GM19438 (cell line): ENCODE measurements at regions not wholly inside any gene's neighbourhood (a gene's known extent, or its start where the extent isn't known, plus 50 kb on each side); places are given as distances from the start of the nearest gene placed in this dataset.

Source experiments
- ATAC-seq: cut with Tn5 transposase; IDR thresholded peaks from one replicate; pipeline ENCODE4 v1.9.1; 2021; ENCODE audit warnings: low read depth; ENCODE audit not compliant: unreplicated experiment

GRCh38 chr10:111435871-111436270 lies 359.0 kb downstream of the ADRA2A start:
- no peak for ATAC-seq

DNA sequence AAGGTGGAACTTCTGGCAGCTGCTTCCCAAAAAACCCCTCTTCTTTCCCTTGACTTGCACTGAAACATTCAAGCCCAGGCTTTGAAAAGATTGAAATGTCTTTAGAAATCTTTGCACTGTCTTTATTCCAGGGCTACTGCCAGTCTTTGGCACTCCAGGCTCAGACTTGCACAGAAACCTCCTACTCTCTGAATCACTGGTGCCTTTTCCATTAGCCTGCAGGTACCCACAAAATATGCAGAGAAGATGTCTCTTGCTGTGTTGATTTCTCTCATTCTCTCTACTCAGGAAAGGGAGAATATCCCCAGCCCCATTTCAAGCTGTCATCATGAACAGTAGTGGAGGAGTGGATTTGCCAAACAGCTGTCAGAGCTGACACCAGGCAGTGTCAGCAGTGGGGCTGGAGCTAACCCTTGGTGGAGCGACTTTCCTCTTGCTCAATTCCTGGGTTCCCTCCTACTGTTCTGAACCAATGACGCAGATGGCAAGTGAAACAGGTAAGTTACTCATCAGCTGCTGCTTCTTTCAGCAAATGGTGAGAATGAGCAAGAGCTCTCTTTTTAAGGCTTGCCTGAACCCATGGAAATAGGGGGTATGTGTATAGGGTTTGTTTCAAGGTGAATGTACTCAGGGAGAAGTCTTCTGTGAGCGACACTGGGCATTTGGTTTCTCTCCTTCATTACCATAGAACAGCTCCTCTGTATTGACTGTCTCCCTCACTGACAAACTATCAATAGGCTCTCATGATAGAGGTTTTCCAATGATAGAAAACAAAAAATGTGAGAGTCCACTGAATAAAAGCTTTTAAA lies 362.4 kb downstream of the ADRA2A start:
- ATAC-seq: no peak

DNA sequence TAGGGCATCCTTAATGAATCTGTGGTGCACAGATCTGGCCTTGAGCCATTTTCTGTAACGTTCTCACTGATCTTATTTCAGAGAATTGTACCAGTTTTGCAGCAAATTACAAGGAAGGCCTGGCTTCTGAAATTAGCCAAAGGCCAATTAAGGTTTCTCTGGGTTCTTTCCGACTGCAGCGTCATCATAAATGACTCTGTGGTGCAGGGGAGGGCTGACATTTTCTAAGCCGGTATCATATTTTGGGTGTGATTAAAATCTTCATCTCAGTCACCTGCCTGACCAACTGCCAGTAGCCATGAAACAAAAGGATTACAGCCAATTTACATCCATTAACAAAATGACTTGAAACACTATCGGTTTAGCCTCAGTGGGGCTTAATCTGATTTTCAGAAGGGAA lies 363.7 kb downstream of the ADRA2A start:
- no peak for ATAC-seq

DNA sequence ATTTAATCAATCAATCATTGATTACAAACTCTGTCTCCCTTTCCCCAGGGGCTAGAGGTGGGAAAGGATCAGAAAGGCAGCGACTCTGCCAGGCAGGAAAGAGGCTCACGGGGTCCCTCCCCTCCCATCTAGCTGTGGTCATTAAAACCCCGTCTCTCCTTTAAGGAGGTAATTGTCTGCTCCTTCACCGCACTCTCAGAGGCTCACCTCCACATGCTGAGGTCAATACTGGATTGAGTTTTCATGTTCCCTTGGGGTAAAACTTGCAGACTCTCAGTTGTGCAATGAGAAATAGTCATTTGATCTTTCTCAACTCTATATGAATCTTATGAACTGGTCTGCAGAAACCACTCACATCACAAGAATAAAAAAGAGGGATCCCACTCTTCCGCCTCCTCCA lies 368.8 kb downstream of the ADRA2A start:
- ATAC-seq: no peak

GRCh38 chr10:111446966-111447365 lies 370.1 kb downstream of the ADRA2A start:
- no peak for ATAC-seq

GRCh38 chr10:111452153-111452552 lies 375.3 kb downstream of the ADRA2A start:
- ATAC-seq: no peak

- no peak for ATAC-seq
Observed at GRCh38 chr10:111455776-111456426, 379.1 kb downstream of the ADRA2A start.

DNA sequence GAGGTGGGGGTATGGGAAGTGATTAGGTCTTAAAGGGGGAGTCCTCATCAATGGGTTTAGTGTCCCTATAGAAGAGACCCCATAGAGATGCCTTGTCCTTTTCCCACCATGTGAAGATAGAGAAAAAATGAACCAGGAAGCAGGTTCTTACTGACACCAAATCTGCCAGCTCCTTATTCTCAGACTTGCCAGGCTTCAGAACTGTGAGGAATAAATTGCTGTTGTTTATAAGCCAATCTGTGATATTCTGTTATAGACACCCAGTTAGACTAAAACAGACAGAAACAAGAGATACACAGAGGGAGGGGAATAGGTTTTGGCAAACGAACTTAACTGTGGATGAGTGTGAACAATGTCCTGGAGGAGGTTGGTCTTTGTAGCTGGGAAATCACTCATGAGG lies 381.4 kb downstream of the ADRA2A start:
- ATAC-seq: no peak

GRCh38 chr10:111459967-111460366 lies 383.1 kb downstream of the ADRA2A start:
- no peak for ATAC-seq

DNA sequence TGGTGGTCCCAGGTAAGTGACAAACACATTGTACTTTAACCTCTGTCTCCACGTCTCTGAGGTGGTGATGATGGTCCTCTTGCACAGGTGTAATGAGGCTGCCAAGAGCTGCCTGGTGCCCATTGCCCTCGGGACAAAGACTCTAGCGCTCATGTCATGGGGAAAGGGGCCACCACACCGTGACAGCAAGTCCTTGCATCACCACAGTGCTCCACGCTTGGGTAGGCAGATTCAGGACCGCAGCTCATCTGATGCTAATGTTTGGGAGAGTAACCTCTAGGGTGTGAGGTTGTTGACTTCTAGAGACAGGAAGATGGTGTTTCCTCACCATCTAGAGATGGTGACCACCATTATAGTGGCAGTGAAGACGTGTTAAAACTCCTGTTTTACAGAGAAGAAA lies 395.6 kb downstream of the ADRA2A start:
- ATAC-seq: no peak

- no peak for ATAC-seq
Observed at GRCh38 chr10:111473361-111473760, 396.5 kb downstream of the ADRA2A start.

DNA sequence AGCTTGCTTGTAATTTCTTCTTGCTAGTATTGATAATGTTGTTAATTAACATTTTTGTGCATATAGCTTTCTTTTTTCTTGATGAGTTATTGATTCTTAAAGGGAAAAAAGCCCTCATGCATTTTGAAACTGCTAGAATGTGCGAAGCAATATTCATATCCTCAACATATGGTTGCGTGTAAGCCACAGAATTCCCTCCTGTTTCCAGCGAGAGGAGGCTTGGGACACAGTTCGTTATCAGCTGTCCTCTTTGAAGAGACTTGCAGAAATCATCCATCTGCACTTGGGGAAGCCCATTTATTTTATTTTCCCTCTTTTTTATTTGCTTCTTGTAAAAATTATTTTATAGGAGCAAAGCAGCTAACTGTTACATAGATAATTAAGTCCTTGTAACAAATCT lies 398.0 kb downstream of the ADRA2A start:
- ATAC-seq: no peak

- no peak for ATAC-seq
Observed at GRCh38 chr10:111475720-111476119, 398.9 kb downstream of the ADRA2A start.

DNA sequence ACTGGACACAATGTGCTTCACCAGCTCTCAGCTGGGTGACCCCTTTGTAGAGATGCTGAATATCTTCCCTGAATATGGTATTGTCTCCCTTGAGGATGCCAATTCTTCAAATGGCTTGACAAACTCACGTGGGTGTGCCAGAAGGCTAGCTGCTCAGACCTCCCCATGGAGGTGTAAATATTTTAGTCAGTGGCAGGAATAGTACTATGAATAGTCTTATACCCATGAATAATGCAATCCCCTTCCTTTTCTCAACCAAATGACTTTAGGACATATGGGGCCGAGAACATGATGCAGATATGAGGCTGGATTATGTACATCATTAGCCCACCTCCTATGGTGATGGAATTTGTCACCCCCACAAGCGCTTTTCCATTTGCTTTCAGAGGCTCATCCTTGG lies 401.8 kb downstream of the ADRA2A start:
- no peak for ATAC-seq

DNA sequence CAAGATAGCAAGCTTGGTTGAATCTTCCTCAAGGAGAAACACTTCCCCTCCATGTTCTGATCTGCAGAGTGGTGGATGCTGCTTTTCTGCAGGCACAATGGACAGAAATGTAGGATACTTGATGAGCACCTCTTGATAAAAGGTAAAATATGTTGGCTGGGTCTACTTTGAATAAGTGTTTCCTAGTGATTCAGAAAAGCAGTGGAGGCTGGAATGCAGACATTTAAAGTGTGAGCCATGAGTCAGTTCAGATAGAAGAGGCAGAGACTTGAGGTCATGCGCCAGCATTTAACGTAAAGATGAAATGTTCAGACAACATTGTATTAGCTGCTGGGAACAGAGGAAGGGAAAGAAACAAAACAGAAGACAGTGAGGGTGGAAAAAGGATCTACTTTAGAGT lies 403.1 kb downstream of the ADRA2A start:
- no peak for ATAC-seq

DNA sequence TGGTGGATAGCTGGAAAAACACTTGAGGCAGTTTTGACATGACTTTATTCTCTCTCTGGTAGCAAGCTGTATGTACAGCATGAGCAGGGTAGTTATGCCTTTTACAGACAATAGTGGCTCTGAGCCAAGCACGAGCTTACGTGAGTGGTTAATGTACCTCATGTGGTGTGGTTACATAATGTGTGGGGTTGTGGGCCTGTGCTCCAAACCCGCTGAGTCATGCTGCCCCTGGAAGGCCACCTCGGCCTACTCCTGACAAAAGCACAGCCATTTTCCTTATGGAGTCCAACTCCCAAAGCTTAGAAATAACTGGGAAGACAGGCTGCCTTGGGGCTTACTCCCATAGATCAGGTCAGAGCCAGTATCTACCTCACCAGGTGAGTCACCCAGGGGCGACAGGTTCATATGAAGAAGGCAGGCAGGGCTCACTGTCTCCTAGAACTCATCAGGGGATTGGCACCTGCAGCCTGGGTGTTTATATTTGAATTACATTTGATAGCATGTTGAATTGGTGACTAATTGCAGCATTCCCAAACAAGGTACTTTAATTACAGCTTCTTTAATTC lies 404.5 kb downstream of the ADRA2A start:
- ATAC-seq: no peak

GRCh38 chr10:111481866-111482265 lies 405.0 kb downstream of the ADRA2A start:
- no peak for ATAC-seq

DNA sequence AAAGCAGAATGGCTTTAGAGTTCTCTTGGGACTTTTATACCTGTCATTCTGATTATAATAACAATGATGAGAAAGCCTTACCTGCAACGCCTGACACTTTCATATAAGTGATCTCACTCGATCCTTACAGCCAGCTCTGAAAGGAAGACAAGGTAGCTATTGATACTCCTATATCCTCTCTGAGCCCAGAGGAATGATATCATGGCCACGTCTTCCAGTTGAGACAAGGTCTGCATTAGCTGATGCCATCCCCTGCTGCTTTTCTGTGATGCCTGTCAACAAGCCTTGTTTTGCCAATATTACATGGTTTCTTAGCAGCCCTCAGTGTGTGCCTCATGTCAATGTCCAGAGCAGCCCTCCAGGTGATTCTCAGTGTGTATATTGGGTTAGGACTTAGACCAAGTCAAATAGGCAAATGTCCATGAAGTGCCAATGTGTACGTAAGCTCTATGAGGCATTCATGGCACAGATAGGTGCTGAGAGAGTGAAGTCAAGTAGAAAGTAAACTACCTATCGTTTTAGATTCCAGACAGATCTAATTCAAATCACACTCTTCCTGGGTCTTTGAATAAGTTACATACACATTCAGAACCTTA lies 405.9 kb downstream of the ADRA2A start:
- no peak for ATAC-seq

GRCh38 chr10:111485767-111486166 lies 408.9 kb downstream of the ADRA2A start:
- ATAC-seq: no peak

DNA sequence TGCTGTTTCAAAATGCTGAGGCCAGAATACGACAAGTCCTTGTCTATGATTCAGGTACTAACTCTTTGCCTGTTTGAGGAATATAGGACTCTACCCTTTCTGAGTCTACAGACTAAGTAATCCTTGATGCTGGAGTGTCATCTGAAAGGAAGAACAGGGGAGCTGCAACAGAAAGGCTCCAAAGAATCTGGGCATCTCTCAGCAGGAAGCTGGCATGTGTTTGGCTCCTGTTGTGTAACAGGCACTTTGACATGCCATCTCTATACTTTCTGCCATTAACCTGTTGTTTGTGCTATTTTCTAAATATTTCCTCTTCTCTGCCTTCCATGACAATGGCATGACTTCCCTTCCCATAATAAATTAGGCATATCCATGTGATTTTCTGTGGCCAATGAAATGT lies 409.5 kb downstream of the ADRA2A start:
- no peak for ATAC-seq

GRCh38 chr10:111488668-111489067 lies 411.8 kb downstream of the ADRA2A start:
- ATAC-seq: no peak

GRCh38 chr10:111491154-111491553 lies 414.3 kb downstream of the ADRA2A start:
- no peak for ATAC-seq
